ENCODE measurements at regions not wholly inside any gene's neighbourhood (a gene's known extent, or its start where the extent isn't known, plus 50 kb on each side); places are given as distances from the start of the nearest gene placed in this dataset.

DNA sequence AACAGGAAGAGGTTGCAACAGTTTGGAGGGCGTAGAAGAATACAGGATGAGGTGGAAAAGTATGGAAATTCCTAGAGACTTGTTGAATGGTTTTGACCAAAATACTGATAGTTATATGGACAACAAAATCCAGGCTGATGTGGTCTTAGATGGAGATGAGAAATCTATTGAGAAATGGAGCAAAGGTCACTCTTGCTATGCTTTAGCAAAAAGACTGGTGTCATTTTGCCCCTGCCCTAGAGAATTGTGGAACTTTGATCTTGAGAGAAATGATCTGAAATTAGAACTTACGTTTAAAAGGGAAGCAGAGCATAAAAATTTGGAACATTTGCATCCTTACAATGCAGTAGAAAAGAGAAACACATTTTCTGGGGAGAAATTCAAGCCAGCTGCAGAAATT is 686.9 kb upstream of the GBE1 start:
- TF ChIP-seq CTCF (IDR thresholded peaks at IDR 0.05 in 4 of 5, conservative IDR thresholded peaks at IDR 0.05 in 1 of 5) (no peak), POLR2A (IDR thresholded peaks at IDR 0.05) (no peak)
